IPS DF 6.9 (cell line): ENCODE measurements at regions not wholly inside any gene's neighbourhood (a gene's known extent, or its start where the extent isn't known, plus 50 kb on each side); places are given as distances from the start of the nearest gene placed in this dataset.

Source experiments
- DNase-seq: peaks from one replicate; pipeline ENCODE4 v3.0.0-alpha.2; 2013; ENCODE audit warnings: low read depth, low spot score
- H3K27ac ChIP-seq: one replicate; pipeline ENCODE4 v1.5.1; 2013; ENCODE audit warnings: low read length, control low read depth
- H3K27me3 ChIP-seq: 2 replicates; pipeline ENCODE4 v1.6.1; 2013; ENCODE audit warnings: mild to moderate bottlenecking, low read length; ENCODE audit not compliant: control insufficient read depth, insufficient read depth
- H3K36me3 ChIP-seq: 2 replicates; pipeline ENCODE4 v1.6.1; 2013; ENCODE audit warnings: low read length; ENCODE audit not compliant: control insufficient read depth, insufficient read depth
- H3K4me1 ChIP-seq: 2 replicates; pipeline ENCODE4 v1.6.1; 2013; ENCODE audit warnings: low read length; ENCODE audit not compliant: control insufficient read depth, insufficient read depth
- H3K4me3 ChIP-seq: 2 replicates; pipeline ENCODE4 v1.5.1; 2013; ENCODE audit warnings: mild to moderate bottlenecking, low read length
- H3K9me3 ChIP-seq: 2 replicates; pipeline ENCODE4 v1.6.1; 2013; ENCODE audit warnings: low read length, inconsistent platforms; ENCODE audit not compliant: control insufficient read depth, insufficient read depth
- WGBS: extraction: QIAGEN DNeasy Blood & Tissue Kit; methylation state at CpG from one replicate; pipeline ENCODE4 v1.1.7; 2013; ENCODE audit warnings: mixed read lengths, missing lambda C conversion rate; ENCODE audit not compliant: insufficient read length, insufficient coverage; 5-methylcytosine and 5-hydroxymethylcytosine counted together

- Histone ChIP-seq H3K4me1 (no peaks in the 10 kb centered on the region), H3K27ac (no peak overlapping the region), H3K27me3 (no peaks in the 10 kb centered on the region), H3K9me3 (no peaks in the 10 kb centered on the region), H3K4me3 (no peak overlapping the region), H3K36me3 (no peaks in the 10 kb centered on the region)
- DNase-seq = no peak
- no CpG with 5 or more reads among the region's 6 CpGs for WGBS
These were observed 88.6 kb downstream of the KLF12 start for GRCh38 chr13:74045583-74045982.

- Histone ChIP-seq H3K4me3 (no peak overlapping the region), H3K27ac (no peak overlapping the region), H3K4me1 (no peaks in the 10 kb centered on the region), H3K9me3 (no peaks in the 10 kb centered on the region), H3K27me3 (no peaks in the 10 kb centered on the region), H3K36me3 (no peaks in the 10 kb centered on the region)
- no CpG with 5 or more reads among the region's 5 CpGs for WGBS
- DNase-seq = no peak
These were observed 91.0 kb downstream of the KLF12 start for GRCh38 chr13:74043237-74043636.

- no CpG with 5 or more reads among the region's 4 CpGs for WGBS
- Histone ChIP-seq H3K27me3 (no peaks in the 10 kb centered on the region), H3K4me3 (no peak overlapping the region), H3K9me3 (no peaks in the 10 kb centered on the region), H3K36me3 (no peaks in the 10 kb centered on the region), H3K4me1 (peaks cover 6% of the 10 kb centered on the region; the same call in 1 of the 2 replicates), H3K27ac (no peak overlapping the region)
- peak; percentile 66 for DNase-seq
These were observed 94.0 kb downstream of the KLF12 start for GRCh38 chr13:74040200-74040599.

- no CpG with 5 or more reads among the region's 3 CpGs for WGBS
These were observed 94.5 kb downstream of the KLF12 start for GRCh38 chr13:74039667-74040066.

DNA sequence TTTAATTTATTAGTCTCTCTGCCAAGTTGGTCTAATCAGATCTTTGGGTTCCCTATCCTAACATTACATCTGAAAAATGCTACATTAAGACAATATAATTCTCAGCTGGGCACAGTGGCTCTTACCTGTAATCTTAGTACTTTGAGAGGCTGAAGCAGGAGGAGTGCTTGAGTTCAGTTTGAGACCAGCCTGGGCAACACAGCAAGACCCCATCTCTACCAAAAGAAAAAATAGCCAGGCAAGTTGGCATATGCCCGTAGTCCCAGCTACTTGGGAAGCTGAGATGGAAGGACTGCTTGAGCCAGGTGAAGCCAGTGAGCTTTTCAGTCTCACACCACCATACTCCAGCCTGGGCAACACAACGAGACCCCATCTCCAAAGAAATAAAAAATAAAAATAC, 95.0 kb downstream of the KLF12 start:
- no peaks in the 10 kb centered on the region for H3K9me3 ChIP-seq
- H3K4me3 ChIP-seq = no peak overlapping the region
- no CpG with 5 or more reads among the region's 2 CpGs for WGBS
- no peaks in the 10 kb centered on the region for H3K27me3 ChIP-seq
- H3K4me1 ChIP-seq = peaks cover 6% of the 10 kb centered on the region; the same call in 1 of the 2 replicates
- no peak for DNase-seq
- H3K27ac ChIP-seq = no peak overlapping the region
- no peaks in the 10 kb centered on the region for H3K36me3 ChIP-seq

More at GRCh38 chr13:74039667-74040066, 94.5 kb downstream of the KLF12 start:
- no peaks in the 10 kb centered on the region for H3K9me3 ChIP-seq
- H3K27me3 ChIP-seq = no peaks in the 10 kb centered on the region
- no peak for DNase-seq
- H3K27ac ChIP-seq = no peak overlapping the region
- H3K4me1 ChIP-seq = peaks cover 6% of the 10 kb centered on the region; the same call in 1 of the 2 replicates
- H3K36me3 ChIP-seq = no peaks in the 10 kb centered on the region
- no peak overlapping the region for H3K4me3 ChIP-seq

- H3K27ac ChIP-seq = no peak overlapping the region
- no peaks in the 10 kb centered on the region for H3K9me3 ChIP-seq
- no peaks in the 10 kb centered on the region for H3K27me3 ChIP-seq
- H3K4me1 ChIP-seq = peaks cover 6% of the 10 kb centered on the region; the same call in 1 of the 2 replicates
- no peaks in the 10 kb centered on the region for H3K36me3 ChIP-seq
- H3K4me3 ChIP-seq = no peak overlapping the region
- DNase-seq = no peak
These were observed 96.4 kb downstream of the KLF12 start for GRCh38 chr13:74037762-74038161.

GRCh38 chr13:74036373-74036772, 97.8 kb downstream of the KLF12 start:
- no peaks in the 10 kb centered on the region for H3K36me3 ChIP-seq
- H3K9me3 ChIP-seq = no peaks in the 10 kb centered on the region
- peak; percentile 54 for DNase-seq
- WGBS = no CpG with 5 or more reads among the region's 2 CpGs
- no peak overlapping the region for H3K27ac ChIP-seq
- no peak overlapping the region for H3K4me3 ChIP-seq
- peaks cover 6% of the 10 kb centered on the region; the same call in 1 of the 2 replicates for H3K4me1 ChIP-seq
- no peaks in the 10 kb centered on the region for H3K27me3 ChIP-seq

GRCh38 chr13:74035896-74036295, 98.3 kb downstream of the KLF12 start:
- Histone ChIP-seq H3K4me3 (no peak overlapping the region), H3K36me3 (no peaks in the 10 kb centered on the region), H3K27ac (no peak overlapping the region), H3K9me3 (no peaks in the 10 kb centered on the region), H3K27me3 (no peaks in the 10 kb centered on the region), H3K4me1 (peaks cover 6% of the 10 kb centered on the region; the same call in 1 of the 2 replicates)
- no peak for DNase-seq
- WGBS = no CpG with 5 or more reads among the region's 3 CpGs

GRCh38 chr13:74032325-74032724, 101.9 kb downstream of the KLF12 start:
- Histone ChIP-seq H3K27ac (no peak overlapping the region), H3K4me3 (no peak overlapping the region), H3K27me3 (no peaks in the 10 kb centered on the region), H3K4me1 (peaks cover 4% of the 10 kb centered on the region; the same call in 1 of the 2 replicates), H3K9me3 (no peaks in the 10 kb centered on the region), H3K36me3 (no peaks in the 10 kb centered on the region)
- no peak for DNase-seq
- WGBS = 100% methylated on average over 2 of the region's 4 CpGs

DNA sequence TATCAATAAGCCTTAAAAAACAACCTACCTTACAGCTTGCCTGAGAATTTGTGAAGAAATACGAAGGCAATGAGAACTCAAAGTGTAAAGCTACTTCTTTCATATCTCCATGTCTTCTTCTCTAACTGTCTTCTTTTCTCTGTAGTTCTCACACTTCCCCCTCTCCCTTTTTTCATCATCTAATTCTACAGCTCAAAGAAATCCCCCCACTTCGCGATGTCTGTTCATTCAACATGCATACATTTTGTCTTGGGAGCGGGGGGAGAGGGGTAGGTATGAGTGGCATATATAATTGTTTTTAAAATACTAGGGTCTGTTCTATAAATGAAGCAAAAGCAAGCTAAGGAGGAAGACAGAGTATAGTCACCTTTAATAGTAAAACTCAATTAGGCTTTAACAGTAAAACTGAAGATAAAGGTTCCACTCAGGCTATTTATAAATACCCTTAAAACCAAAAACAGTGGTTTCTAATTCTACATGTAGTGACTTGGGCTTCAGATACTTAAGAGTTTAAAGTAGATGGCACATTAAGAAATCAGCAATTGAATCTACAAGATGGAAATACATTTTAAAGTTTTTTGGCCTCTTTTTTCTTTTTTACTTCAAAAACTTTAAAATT, 106.9 kb downstream of the KLF12 start:
- no peak overlapping the region for H3K27ac ChIP-seq
- no CpG with 5 or more reads among the region's 4 CpGs for WGBS
- H3K4me3 ChIP-seq = no peak overlapping the region
- no peaks in the 10 kb centered on the region; the same call in 1 of the 2 replicates for H3K27me3 ChIP-seq
- H3K4me1 ChIP-seq = no peaks in the 10 kb centered on the region
- no peaks in the 10 kb centered on the region for H3K9me3 ChIP-seq
- DNase-seq = no peak
- no peaks in the 10 kb centered on the region for H3K36me3 ChIP-seq

DNA sequence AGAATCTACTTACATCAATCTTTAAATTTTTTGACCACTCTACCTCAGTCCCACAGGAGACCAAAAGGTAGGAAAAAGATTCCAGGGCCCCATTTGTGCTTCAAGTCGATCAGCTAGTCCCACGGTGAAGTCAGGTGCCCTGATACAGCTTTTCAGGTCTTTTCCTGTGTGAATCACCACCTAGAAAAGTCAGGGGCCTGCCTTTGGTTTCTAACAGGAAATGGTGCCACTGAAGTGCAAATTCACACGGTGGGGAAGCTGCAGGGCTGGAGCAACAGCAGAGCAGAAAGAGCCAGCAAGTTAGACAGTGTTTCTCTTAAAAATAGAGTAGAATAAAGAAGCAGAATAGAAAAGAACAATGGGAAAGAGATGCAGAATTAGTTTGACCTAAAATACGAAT, 107.5 kb downstream of the KLF12 start:
- Histone ChIP-seq H3K4me1 (no peaks in the 10 kb centered on the region), H3K27me3 (no peaks in the 10 kb centered on the region; the same call in 1 of the 2 replicates), H3K36me3 (no peaks in the 10 kb centered on the region), H3K9me3 (no peaks in the 10 kb centered on the region), H3K4me3 (no peak overlapping the region), H3K27ac (no peak overlapping the region)
- peak; percentile 45 for DNase-seq
- no CpG with 5 or more reads among the region's 4 CpGs for WGBS
